Neural cell (in vitro differentiated cells): ENCODE measurements at regions not wholly inside any gene's neighbourhood (a gene's known extent, or its start where the extent isn't known, plus 50 kb on each side); places are given as distances from the start of the nearest gene placed in this dataset.

Experiments
- CTCF ChIP-seq: fragments of 450-650 bp; IDR thresholded peaks from 2 replicates; pipeline ENCODE4 v1.5.1; 2014; ENCODE audit warnings: antibody characterized with exemption, mild to moderate bottlenecking, moderate library complexity; ENCODE audit not compliant: poor library complexity, severe bottlenecking
- EZH2 ChIP-seq: fragments of 200-600, 300-800 bp; shearing (Covaris generic), sonication (generic); IDR thresholded peaks from 2 replicates; pipeline ENCODE4 v1.6.1; 2014; ENCODE audit warnings: antibody characterized with exemption, low read length, borderline replicate concordance, mild to moderate bottlenecking; ENCODE audit not compliant: insufficient read depth, poor library complexity, severe bottlenecking
- MXI1 ChIP-seq: fragments of 450-650 bp; conservative IDR thresholded peaks from 2 replicates; pipeline ENCODE4 v1.6.1; 2014; ENCODE audit warnings: antibody characterized with exemption, mild to moderate bottlenecking; ENCODE audit not compliant: poor library complexity, severe bottlenecking
- POLR2AphosphoS5 ChIP-seq: IDR thresholded peaks from 2 replicates; pipeline ENCODE4 v1.6.1; 2012

GRCh38 chr13:76329004-76329403 lies 557.2 kb downstream of the KCTD12 start:
- TF ChIP-seq MXI1 (no peak), CTCF (no peak), POLR2AphosphoS5 (no peak), EZH2 (no peak)
